GM13976 (cell line): ENCODE measurements at regions not wholly inside any gene's neighbourhood (a gene's known extent, or its start where the extent isn't known, plus 50 kb on each side); places are given as distances from the start of the nearest gene placed in this dataset.

Source experiments
- DNase-seq: peaks from one replicate; pipeline ENCODE4 v3.0.0; 2012; ENCODE audit warnings: low spot score
- in situ Hi-C: fragments of 300-500 bp; cut with MboI; formaldehyde crosslinking; loops from one replicate; pipeline ENCODE4 v1.12.0; 2022; ENCODE audit warnings: low sequenced_read_pairs, mixed read lengths, inconsistent platforms; ENCODE audit not compliant: unreplicated experiment
- TF ChIP-seq, protein P1 (sequence below): IDR thresholded peaks from 2 replicates; pipeline ENCODE4 v1.5.1; 2012; ENCODE audit warnings: borderline replicate concordance, mild to moderate bottlenecking; ENCODE audit not compliant: insufficient read depth; ENCODE audit errors: extremely low read depth, missing control alignments, control extremely low read depth

DNA sequence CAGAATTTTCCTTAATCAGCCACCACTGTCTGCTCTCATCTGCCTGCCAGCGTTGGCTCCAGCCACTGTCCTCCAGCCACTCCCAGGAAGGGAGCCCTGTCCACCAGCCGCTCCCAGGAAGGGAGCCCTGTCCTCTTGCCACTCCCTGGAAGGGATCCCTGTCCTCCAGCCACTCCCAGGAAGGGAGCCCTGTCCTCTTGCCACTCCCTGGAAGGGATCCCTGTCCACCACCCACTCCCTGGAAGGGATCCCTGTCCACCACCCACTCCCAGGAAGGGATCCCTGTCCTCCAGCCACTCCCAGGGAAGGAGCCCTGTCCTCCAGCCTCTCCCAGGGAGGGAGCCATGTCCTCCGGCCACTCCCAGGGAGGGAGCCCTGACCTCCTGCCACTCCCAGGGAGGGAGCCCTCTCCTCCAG is 726.5 kb downstream of the PTPRU start:
- in situ Hi-C loops: no loop called here
- DNase-seq: no peak
- TF ChIP-seq, protein P1, sequence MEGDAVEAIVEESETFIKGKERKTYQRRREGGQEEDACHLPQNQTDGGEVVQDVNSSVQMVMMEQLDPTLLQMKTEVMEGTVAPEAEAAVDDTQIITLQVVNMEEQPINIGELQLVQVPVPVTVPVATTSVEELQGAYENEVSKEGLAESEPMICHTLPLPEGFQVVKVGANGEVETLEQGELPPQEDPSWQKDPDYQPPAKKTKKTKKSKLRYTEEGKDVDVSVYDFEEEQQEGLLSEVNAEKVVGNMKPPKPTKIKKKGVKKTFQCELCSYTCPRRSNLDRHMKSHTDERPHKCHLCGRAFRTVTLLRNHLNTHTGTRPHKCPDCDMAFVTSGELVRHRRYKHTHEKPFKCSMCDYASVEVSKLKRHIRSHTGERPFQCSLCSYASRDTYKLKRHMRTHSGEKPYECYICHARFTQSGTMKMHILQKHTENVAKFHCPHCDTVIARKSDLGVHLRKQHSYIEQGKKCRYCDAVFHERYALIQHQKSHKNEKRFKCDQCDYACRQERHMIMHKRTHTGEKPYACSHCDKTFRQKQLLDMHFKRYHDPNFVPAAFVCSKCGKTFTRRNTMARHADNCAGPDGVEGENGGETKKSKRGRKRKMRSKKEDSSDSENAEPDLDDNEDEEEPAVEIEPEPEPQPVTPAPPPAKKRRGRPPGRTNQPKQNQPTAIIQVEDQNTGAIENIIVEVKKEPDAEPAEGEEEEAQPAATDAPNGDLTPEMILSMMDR: no peak

DNA sequence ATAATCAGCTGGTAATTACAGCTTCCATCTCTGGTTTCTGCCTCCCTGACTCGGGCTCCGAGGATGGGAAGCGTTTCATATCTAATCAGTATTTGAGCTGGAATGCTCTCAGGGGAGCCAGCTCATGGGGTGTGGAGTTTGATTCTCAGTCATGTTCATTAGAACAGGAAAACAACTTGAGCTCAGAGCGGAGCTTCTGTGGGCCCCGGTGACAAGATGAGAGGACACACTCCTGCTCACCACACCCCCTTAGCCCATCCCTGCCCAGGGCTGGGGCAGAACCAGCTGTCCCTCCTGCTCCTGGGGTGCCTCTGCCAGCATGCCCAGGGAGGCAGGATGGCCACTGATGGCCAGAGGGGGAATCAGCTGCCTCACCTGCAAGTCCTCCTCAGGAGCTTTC is 726.0 kb downstream of the PTPRU start:
- no peak for DNase-seq
- TF ChIP-seq, protein P1: no peak
- in situ Hi-C loops: no loop called here

DNA sequence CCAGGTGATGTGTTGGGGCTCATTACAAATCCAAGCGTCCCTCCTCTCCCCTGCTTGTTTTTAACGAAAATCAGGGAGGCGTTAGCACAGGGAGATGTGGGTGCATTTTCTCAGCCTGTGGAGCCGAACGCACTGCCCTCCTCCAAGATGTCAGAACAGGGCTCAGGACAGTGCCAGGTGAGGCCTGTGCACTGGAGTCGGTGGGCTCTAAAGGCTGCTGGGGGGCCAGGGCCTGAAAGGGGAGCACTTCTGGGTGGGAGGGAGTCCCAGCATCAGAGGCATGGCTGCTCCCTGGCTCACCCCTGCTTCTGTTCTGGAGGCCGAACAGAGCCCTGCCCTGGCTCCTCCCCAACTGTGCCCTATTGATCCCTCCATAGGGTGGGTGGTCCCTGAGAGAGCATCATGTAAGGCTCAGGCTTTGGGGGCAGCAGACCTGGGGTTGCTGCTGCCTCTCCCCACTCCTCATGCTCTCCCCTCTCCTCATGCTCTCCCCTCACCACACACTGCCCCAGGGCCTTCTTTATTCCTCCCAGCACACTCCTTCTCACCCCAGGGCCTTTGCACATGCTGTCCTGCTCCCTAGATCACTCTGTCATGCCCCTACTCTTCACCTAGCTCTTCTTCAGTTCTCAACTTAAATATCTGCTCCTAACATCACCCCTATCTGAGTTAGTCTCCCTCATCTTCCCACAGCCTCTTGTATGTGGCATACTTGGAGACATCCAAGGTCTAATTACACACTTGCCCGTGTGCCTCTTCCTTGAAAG is 725.2 kb downstream of the PTPRU start:
- TF ChIP-seq, protein P1: no peak
- in situ Hi-C loops: no loop called here
- DNase-seq: no peak

DNA sequence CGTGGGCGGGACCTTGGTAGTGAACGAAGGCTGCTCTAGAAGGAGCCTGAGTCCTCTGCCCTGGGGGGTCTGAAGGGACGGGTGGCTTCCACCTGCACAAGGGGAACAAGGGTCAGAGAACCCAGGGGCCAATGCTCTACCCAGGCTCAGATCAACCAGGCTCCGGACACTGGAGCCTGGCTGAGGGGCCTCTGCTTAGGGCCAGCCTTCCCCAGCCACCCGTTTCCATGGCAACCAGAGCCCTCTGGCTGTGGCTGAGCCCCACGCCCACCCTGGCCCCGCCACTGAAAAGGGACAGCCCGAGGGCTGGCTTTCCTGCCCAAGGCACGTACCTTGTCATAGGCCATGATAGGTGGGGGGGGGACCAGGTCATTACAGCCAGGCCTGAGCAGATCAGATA is 724.6 kb downstream of the PTPRU start:
- TF ChIP-seq, protein P1: no peak
- in situ Hi-C loops: no loop called here
- DNase-seq: no peak

DNA sequence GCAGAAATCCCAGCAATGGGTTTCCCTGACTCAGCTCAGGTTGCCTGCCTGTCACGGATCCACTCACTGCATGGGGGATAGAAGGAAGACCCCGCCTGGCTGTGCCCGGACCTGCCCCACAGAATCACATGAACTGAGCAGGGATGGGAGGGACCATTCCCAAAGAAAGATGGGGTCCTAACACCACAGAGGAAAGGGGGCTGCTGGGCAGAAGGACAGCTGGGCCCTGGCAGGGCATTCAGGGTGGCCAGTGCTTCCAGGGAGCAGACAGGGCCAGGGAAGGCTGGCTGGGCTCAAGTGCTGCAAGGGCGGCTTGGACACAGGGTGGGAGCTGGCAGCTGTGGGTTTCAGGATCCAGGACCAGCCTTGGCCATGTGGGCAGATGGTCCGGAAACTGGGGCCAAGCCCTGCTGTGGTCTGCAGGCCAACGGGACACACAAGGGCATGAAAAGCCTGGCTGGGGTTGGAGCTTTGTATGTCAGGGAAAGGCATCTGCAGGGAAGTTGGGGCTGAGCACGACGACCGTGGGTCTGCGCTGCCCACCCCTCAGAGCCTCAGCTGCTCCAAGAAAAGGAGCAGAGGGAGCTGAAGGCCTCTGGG is 723.9 kb downstream of the PTPRU start:
- no peak for DNase-seq
- TF ChIP-seq, protein P1: no peak
- in situ Hi-C loops: no loop called here

DNA sequence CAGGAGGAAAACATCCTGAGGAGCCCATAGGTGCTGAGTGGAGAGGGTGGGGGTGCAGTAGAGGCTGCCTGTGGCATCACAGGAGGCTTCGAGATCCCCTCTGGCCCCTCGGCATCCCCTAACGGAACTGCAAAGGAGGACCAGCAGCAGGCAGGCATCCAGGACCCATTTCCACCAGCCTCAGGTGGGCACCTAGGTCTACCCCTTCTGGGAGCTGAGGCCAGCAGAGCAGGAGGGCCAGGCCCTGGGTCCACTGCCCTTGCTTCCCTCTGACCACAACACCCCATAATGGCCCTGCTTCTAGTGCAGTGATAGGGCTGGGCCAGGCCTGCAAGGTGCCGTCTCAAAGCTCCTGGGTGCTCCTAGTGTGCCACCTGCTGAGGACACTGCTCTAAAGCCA is 723.0 kb downstream of the PTPRU start:
- TF ChIP-seq, protein P1: no peak
- no peak for DNase-seq
- in situ Hi-C loops: no loop called here
